Muscle of arm (tissue), 1 donor: ENCODE measurements at regions not wholly inside any gene's neighbourhood (a gene's known extent, or its start where the extent isn't known, plus 50 kb on each side); places are given as distances from the start of the nearest gene placed in this dataset.

Experiments
- DNase-seq: peaks from one replicate; pipeline ENCODE4 v3.0.0-alpha.2; 2013

GRCh38 chr18:68467329-68467728, 247.6 kb downstream of the TMX3 start:
- no peak for DNase-seq

GRCh38 chr18:68466672-68467071, 248.2 kb downstream of the TMX3 start:
- no peak for DNase-seq

- no peak for DNase-seq
Measured at GRCh38 chr18:68462766-68463165, 252.1 kb downstream of the TMX3 start.

GRCh38 chr18:68462148-68462547, 252.8 kb downstream of the TMX3 start:
- no peak for DNase-seq

- no peak for DNase-seq
Measured at GRCh38 chr18:68461481-68462018, 253.4 kb downstream of the TMX3 start.

- no peak for DNase-seq
Measured at GRCh38 chr18:68459968-68460367, 254.9 kb downstream of the TMX3 start.

- no peak for DNase-seq
Measured at GRCh38 chr18:68456985-68457384, 257.9 kb downstream of the TMX3 start.

- DNase-seq: no peak
Measured at GRCh38 chr18:68455229-68455603, 259.7 kb downstream of the TMX3 start.

GRCh38 chr18:68454511-68455228, 260.2 kb downstream of the TMX3 start:
- DNase-seq: no peak

- no peak for DNase-seq
Measured at GRCh38 chr18:68449292-68449691, 265.6 kb downstream of the TMX3 start.

GRCh38 chr18:68448736-68449135, 266.2 kb downstream of the TMX3 start:
- DNase-seq: no peak

- DNase-seq: no peak
Measured at GRCh38 chr18:68447286-68447685, 267.6 kb downstream of the TMX3 start.

- DNase-seq: no peak
Measured at GRCh38 chr18:68445668-68446426, 269.1 kb downstream of the TMX3 start.

- no peak for DNase-seq
Measured at GRCh38 chr18:68445136-68445535, 269.8 kb downstream of the TMX3 start.

- no peak for DNase-seq
Measured at GRCh38 chr18:68441241-68441640, 273.7 kb downstream of the TMX3 start.

GRCh38 chr18:68440433-68440832, 274.5 kb downstream of the TMX3 start:
- no peak for DNase-seq

- DNase-seq: no peak
Measured at GRCh38 chr18:68439642-68440041, 275.3 kb downstream of the TMX3 start.

GRCh38 chr18:68438983-68439382, 275.9 kb downstream of the TMX3 start:
- DNase-seq: no peak

- no peak for DNase-seq
Measured at GRCh38 chr18:68438536-68438935, 276.4 kb downstream of the TMX3 start.

GRCh38 chr18:68436485-68436884, 278.4 kb downstream of the TMX3 start:
- DNase-seq: no peak

- no peak for DNase-seq
Measured at GRCh38 chr18:68435581-68435980, 279.3 kb downstream of the TMX3 start.

- DNase-seq: no peak
Measured at GRCh38 chr18:68431922-68432198, 283.0 kb downstream of the TMX3 start.

- no peak for DNase-seq
Measured at GRCh38 chr18:68431111-68431921, 283.6 kb downstream of the TMX3 start.
